B cell (primary cell): ENCODE measurements at regions not wholly inside any gene's neighbourhood (a gene's known extent, or its start where the extent isn't known, plus 50 kb on each side); places are given as distances from the start of the nearest gene placed in this dataset.

Experiments used
- EZH2 ChIP-seq: IDR thresholded peaks from 2 replicates; pipeline ENCODE4 v1.6.1; 2012; ENCODE audit warnings: borderline replicate concordance, low read depth, mild to moderate bottlenecking, moderate library complexity, low read length; ENCODE audit not compliant: insufficient read depth, poor library complexity, severe bottlenecking
- TF ChIP-seq, protein P1 (sequence below): fragments of 200-600 bp; IDR thresholded peaks from one replicate; pipeline ENCODE4 v1.8.0; 2022; ENCODE audit warnings: antibody characterized with exemption, mild to moderate bottlenecking

DNA sequence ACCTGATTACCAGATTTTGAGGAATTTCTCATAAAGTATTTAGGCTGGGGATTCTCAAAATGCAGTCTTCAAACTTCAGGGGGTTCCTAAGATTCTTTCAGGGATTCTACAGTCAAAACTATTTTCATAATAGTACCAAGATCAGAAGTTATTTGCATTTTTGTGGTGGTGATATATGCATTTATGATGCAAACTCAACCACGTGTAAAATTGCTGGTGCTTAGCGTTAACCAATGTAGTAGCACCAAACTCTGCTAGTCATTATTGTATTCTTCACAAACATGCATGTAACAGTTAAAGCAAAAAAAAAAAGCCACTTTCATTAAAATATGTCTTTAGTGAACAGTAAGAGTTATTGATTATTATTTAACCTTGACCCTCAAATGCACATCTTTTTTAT is 274.9 kb upstream of the DNAJC19 start:
- TF ChIP-seq, protein P1, sequence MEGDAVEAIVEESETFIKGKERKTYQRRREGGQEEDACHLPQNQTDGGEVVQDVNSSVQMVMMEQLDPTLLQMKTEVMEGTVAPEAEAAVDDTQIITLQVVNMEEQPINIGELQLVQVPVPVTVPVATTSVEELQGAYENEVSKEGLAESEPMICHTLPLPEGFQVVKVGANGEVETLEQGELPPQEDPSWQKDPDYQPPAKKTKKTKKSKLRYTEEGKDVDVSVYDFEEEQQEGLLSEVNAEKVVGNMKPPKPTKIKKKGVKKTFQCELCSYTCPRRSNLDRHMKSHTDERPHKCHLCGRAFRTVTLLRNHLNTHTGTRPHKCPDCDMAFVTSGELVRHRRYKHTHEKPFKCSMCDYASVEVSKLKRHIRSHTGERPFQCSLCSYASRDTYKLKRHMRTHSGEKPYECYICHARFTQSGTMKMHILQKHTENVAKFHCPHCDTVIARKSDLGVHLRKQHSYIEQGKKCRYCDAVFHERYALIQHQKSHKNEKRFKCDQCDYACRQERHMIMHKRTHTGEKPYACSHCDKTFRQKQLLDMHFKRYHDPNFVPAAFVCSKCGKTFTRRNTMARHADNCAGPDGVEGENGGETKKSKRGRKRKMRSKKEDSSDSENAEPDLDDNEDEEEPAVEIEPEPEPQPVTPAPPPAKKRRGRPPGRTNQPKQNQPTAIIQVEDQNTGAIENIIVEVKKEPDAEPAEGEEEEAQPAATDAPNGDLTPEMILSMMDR: no peak
- TF ChIP-seq EZH2: no peak
